H1 (cell line): ENCODE measurements at regions not wholly inside any gene's neighbourhood (a gene's known extent, or its start where the extent isn't known, plus 50 kb on each side); places are given as distances from the start of the nearest gene placed in this dataset.

Experiments
- BCL11A ChIP-seq, 2 experiments: IDR thresholded peaks; one replicate each; pipeline ENCODE4 v1.6.1; 2011; ENCODE audit warnings: low read depth in 2 of 2, low read length in 2 of 2, mild to moderate bottlenecking in 2 of 2
- CHD1 ChIP-seq: IDR thresholded peaks from 2 replicates; pipeline ENCODE4 v1.6.1; 2012; ENCODE audit warnings: low read depth, low read length, improper control_type of control experiment
- GABPA ChIP-seq: IDR thresholded peaks from 2 replicates; pipeline ENCODE4 v1.6.1; 2011; ENCODE audit warnings: mild to moderate bottlenecking, low read length, moderate library complexity, borderline replicate concordance; ENCODE audit not compliant: insufficient read depth
- HDAC2 ChIP-seq, 2 experiments: fragments of 300-600 bp in 1 of 2; sonication (generic) in 1 of 2; IDR thresholded peaks; 2 replicates each; pipeline ENCODE4 v1.6.1; 2011 to 2012; ENCODE audit warnings: low read depth in 2 of 2, low read length in 2 of 2, mild to moderate bottlenecking in 2 of 2, moderate library complexity in 2 of 2, borderline replicate concordance in 1 of 2, inconsistent platforms in 1 of 2
- SRF ChIP-seq: IDR thresholded peaks from 2 replicates; pipeline ENCODE4 v1.6.1; 2011; ENCODE audit warnings: mild to moderate bottlenecking, low read depth, low read length, moderate library complexity
- TF ChIP-seq, protein P1 (sequence below): fragments of 300-600 bp; sonication (generic); IDR thresholded peaks from 2 replicates; pipeline ENCODE4 v1.7.1; 2012; ENCODE audit warnings: low read length, moderate library complexity, mild to moderate bottlenecking, inconsistent platforms; ENCODE audit not compliant: insufficient replicate concordance

DNA sequence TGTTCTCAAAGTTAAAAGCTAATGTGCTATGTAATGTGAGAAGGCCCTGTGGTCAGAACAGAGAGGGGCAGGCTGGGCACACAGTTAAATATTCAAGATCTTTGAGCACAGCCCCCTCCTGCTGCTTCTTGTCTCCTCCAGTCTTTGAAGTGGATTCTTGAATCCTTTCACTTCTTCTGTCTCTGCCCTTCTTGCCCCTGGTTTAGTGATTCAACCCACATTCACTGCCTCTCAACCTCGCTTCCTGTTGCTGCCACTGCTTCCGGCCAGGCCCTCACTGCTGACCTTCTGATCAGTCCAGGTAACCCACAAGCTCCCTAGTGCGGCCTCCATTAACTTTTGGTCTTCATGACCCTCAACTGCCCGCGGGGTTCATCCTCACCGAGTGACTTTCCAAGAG, 417.3 kb upstream of the NOX3 start (continued):
- TF ChIP-seq, protein P1, sequence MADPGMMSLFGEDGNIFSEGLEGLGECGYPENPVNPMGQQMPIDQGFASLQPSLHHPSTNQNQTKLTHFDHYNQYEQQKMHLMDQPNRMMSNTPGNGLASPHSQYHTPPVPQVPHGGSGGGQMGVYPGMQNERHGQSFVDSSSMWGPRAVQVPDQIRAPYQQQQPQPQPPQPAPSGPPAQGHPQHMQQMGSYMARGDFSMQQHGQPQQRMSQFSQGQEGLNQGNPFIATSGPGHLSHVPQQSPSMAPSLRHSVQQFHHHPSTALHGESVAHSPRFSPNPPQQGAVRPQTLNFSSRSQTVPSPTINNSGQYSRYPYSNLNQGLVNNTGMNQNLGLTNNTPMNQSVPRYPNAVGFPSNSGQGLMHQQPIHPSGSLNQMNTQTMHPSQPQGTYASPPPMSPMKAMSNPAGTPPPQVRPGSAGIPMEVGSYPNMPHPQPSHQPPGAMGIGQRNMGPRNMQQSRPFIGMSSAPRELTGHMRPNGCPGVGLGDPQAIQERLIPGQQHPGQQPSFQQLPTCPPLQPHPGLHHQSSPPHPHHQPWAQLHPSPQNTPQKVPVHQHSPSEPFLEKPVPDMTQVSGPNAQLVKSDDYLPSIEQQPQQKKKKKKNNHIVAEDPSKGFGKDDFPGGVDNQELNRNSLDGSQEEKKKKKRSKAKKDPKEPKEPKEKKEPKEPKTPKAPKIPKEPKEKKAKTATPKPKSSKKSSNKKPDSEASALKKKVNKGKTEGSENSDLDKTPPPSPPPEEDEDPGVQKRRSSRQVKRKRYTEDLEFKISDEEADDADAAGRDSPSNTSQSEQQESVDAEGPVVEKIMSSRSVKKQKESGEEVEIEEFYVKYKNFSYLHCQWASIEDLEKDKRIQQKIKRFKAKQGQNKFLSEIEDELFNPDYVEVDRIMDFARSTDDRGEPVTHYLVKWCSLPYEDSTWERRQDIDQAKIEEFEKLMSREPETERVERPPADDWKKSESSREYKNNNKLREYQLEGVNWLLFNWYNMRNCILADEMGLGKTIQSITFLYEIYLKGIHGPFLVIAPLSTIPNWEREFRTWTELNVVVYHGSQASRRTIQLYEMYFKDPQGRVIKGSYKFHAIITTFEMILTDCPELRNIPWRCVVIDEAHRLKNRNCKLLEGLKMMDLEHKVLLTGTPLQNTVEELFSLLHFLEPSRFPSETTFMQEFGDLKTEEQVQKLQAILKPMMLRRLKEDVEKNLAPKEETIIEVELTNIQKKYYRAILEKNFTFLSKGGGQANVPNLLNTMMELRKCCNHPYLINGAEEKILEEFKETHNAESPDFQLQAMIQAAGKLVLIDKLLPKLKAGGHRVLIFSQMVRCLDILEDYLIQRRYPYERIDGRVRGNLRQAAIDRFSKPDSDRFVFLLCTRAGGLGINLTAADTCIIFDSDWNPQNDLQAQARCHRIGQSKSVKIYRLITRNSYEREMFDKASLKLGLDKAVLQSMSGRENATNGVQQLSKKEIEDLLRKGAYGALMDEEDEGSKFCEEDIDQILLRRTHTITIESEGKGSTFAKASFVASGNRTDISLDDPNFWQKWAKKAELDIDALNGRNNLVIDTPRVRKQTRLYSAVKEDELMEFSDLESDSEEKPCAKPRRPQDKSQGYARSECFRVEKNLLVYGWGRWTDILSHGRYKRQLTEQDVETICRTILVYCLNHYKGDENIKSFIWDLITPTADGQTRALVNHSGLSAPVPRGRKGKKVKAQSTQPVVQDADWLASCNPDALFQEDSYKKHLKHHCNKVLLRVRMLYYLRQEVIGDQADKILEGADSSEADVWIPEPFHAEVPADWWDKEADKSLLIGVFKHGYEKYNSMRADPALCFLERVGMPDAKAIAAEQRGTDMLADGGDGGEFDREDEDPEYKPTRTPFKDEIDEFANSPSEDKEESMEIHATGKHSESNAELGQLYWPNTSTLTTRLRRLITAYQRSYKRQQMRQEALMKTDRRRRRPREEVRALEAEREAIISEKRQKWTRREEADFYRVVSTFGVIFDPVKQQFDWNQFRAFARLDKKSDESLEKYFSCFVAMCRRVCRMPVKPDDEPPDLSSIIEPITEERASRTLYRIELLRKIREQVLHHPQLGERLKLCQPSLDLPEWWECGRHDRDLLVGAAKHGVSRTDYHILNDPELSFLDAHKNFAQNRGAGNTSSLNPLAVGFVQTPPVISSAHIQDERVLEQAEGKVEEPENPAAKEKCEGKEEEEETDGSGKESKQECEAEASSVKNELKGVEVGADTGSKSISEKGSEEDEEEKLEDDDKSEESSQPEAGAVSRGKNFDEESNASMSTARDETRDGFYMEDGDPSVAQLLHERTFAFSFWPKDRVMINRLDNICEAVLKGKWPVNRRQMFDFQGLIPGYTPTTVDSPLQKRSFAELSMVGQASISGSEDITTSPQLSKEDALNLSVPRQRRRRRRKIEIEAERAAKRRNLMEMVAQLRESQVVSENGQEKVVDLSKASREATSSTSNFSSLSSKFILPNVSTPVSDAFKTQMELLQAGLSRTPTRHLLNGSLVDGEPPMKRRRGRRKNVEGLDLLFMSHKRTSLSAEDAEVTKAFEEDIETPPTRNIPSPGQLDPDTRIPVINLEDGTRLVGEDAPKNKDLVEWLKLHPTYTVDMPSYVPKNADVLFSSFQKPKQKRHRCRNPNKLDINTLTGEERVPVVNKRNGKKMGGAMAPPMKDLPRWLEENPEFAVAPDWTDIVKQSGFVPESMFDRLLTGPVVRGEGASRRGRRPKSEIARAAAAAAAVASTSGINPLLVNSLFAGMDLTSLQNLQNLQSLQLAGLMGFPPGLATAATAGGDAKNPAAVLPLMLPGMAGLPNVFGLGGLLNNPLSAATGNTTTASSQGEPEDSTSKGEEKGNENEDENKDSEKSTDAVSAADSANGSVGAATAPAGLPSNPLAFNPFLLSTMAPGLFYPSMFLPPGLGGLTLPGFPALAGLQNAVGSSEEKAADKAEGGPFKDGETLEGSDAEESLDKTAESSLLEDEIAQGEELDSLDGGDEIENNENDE = no peak
- TF ChIP-seq CHD1 (no peak), SRF (no peak), HDAC2 (IDR thresholded peaks at IDR 0.05; ENCODE audit: borderline replicate concordance in 1 of 2, low read depth in 2 of 2, low read length in 2 of 2) (no peak), GABPA (no peak), BCL11A (IDR thresholded peaks at IDR 0.05; ENCODE audit: low read depth in 2 of 2, low read length in 2 of 2) (no peak)
